ENCODE measurements at regions not wholly inside any gene's neighbourhood (a gene's known extent, or its start where the extent isn't known, plus 50 kb on each side); places are given as distances from the start of the nearest gene placed in this dataset.
A peak's percentile ranks its signal among the peaks of the same experiment; 100 is the strongest.

GRCh38 chr17:70343114-70343513, 173.8 kb downstream of the KCNJ2 start:
- ChIA-PET CTCF (no interaction called here), POLR2A (no interaction called here)
- Histone ChIP-seq H3K36me3 (ENCODE audit: control insufficient read depth in 2 of 2, extremely low read depth in 1 of 2, insufficient read depth in 2 of 2, low read length in 2 of 2) (no peaks in the 10 kb centered on the region), H3K4me3 (replicated peaks in 1 of 3; ENCODE audit: insufficient read depth in 1 of 3, low read depth in 1 of 3, low read length in 3 of 3) (no peak overlapping the region), H3K9me3 (replicated peaks; ENCODE audit: control insufficient read depth, insufficient read depth, low read length) (no peaks in the 10 kb centered on the region), H3K27me3 (ENCODE audit: control insufficient read depth in 2 of 2, insufficient read depth in 2 of 2, low read length in 2 of 2) (no peaks in the 10 kb centered on the region), H2AFZ (ENCODE audit: low read depth, low read length) (no peak overlapping the region), H3K27ac (ENCODE audit: insufficient read depth, low read depth, low read length) (no peak overlapping the region), H3K9ac (replicated peaks; ENCODE audit: extremely low read depth, insufficient read depth, low read length) (no peak overlapping the region), H4K20me1 (replicated peaks; ENCODE audit: control insufficient read depth, extremely low read depth, insufficient read depth, low read length) (no peaks in the 10 kb centered on the region), H3K4me2 (ENCODE audit: insufficient read depth, low read length) (no peak overlapping the region), H3K79me2 (ENCODE audit: control insufficient read depth, insufficient read depth, low read length) (no peaks in the 10 kb centered on the region), H3K4me1 (ENCODE audit: control insufficient read depth, extremely low read depth, insufficient read depth, low read length) (peaks cover 10% of the 10 kb centered on the region), H3K9me1 (replicated peaks; ENCODE audit: control insufficient read depth, extremely low read depth, insufficient read depth, low read length) (no peaks in the 10 kb centered on the region)
- FAIRE-seq (no peak), DNase-seq (ENCODE audit: low read depth, low spot score) (no peak)
- intact Hi-C loops (cut with micrococcal nuclease), result no loop called here
- no TSS peak for BruUV-seq (replicated peaks)
- dilution Hi-C loops (cut with MboI; ENCODE audit: extremely low pct_ligation_motif_present, low sequenced_read_pairs), result no loop called here
- no peak for TF ChIP-seq POLR2AphosphoS5 (IDR thresholded peaks at IDR 0.05; ENCODE audit: insufficient read depth, low read depth, low read length)
- TF ChIP-seq GATA2 (IDR thresholded peaks at IDR 0.05; ENCODE audit: insufficient read depth, insufficient read length, low read depth, low read length), result no peak

DNA sequence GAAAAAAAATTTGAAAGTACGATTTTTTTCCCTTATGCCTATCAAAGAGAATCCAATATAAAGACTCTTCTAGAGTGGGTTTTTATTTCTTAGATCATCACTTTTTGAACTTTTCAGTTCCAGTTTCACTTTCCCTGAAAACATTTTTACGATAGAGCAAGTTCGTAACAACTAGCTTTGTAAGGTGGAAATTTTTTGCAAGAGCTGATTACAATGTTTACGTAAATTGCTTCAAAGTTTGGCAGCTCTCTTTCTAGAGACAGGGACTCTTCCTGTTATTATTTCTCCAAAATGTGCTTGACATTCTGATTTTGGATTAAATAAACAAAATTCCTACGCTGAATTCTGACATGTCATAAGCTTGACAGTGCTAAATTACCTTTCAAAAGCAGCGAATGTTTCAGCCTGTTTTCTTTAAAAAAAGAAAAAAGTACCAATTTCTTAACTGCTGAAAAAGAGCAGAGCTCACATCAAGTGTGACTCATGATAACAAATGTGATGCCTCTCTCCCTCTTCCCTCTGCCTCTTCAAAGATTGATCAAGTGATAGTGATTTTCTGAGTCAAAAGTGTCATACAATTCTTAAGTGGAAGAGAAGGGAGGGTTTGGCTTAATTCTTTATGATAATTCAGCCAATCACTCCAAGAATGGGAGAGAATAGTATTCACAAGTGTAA, 175.2 kb downstream of the KCNJ2 start:
- TF ChIP-seq POLR2AphosphoS5 (IDR thresholded peaks at IDR 0.05; ENCODE audit: insufficient read depth, low read depth, low read length), result no peak
- no peak for TF ChIP-seq MYC (IDR thresholded peaks at IDR 0.05; ENCODE audit: low read depth, low read length)
- TF ChIP-seq FOS (IDR thresholded peaks at IDR 0.05; ENCODE audit: borderline replicate concordance, insufficient read depth, low read length), result no peak
- ChIA-PET POLR2A (no interaction called here), CTCF (interaction anchor here (0.7 to 1.4 kb wide), 5 partner anchors 9 to 738 kb away, joined by 3 to 5 read pairs (median 3); no protein-coding TSS in a partner anchor)
- H3K9me1 ChIP-seq (replicated peaks; ENCODE audit: control insufficient read depth, extremely low read depth, insufficient read depth, low read length), result no peaks in the 10 kb centered on the region
- H2AFZ ChIP-seq (ENCODE audit: low read depth, low read length), result peak overlapping the region; percentile 88
- no peaks in the 10 kb centered on the region for H3K9me3 ChIP-seq (replicated peaks; ENCODE audit: control insufficient read depth, insufficient read depth, low read length)
- intact Hi-C loops (cut with micrococcal nuclease), result no loop called here
- no TSS peak for BruUV-seq (replicated peaks)
- peak overlapping the region; percentile 10 to 69 (median 55) for H3K4me3 ChIP-seq (replicated peaks in 1 of 3; ENCODE audit: insufficient read depth in 1 of 3, low read depth in 1 of 3, low read length in 3 of 3)
- peak; percentile 57 for DNase-seq (ENCODE audit: low read depth, low spot score)
- H3K27ac ChIP-seq (ENCODE audit: insufficient read depth, low read depth, low read length), result no peak overlapping the region
- H3K36me3 ChIP-seq (ENCODE audit: control insufficient read depth in 2 of 2, extremely low read depth in 1 of 2, insufficient read depth in 2 of 2, low read length in 2 of 2), result no peaks in the 10 kb centered on the region
- peak overlapping the region; percentile 95 for H3K4me2 ChIP-seq (ENCODE audit: insufficient read depth, low read length)
- peak; percentile 37 for FAIRE-seq
- peaks cover 10% of the 10 kb centered on the region for H3K4me1 ChIP-seq (ENCODE audit: control insufficient read depth, extremely low read depth, insufficient read depth, low read length)
- H4K20me1 ChIP-seq (replicated peaks; ENCODE audit: control insufficient read depth, extremely low read depth, insufficient read depth, low read length), result no peaks in the 10 kb centered on the region
- H3K79me2 ChIP-seq (ENCODE audit: control insufficient read depth, insufficient read depth, low read length), result no peaks in the 10 kb centered on the region
- no peak overlapping the region for H3K9ac ChIP-seq (replicated peaks; ENCODE audit: extremely low read depth, insufficient read depth, low read length)
- dilution Hi-C loops (cut with MboI; ENCODE audit: extremely low pct_ligation_motif_present, low sequenced_read_pairs), result no loop called here
- H3K27me3 ChIP-seq (ENCODE audit: control insufficient read depth in 2 of 2, insufficient read depth in 2 of 2, low read length in 2 of 2), result no peaks in the 10 kb centered on the region

All from endothelial cell of umbilical vein (primary cell).